Gastroesophageal sphincter (tissue), 4 donors: ENCODE measurements at regions not wholly inside any gene's neighbourhood (a gene's known extent, or its start where the extent isn't known, plus 50 kb on each side); places are given as distances from the start of the nearest gene placed in this dataset.

Experiments used
- ATAC-seq: fragments of 150-250 bp; one replicate; pipeline ENCODE4 v1.9.1; 2016; ENCODE audit warnings: mild to moderate bottlenecking, moderate library complexity
- H3K27ac ChIP-seq, 4 donors: fragments of 200-600 bp; sonication (generic) in 3 of 4; 1 replicate in 3 of 4; 2 replicates in 1 of 4; pipeline ENCODE4 v1.5.1; 2016 to 2019
- H3K27me3 ChIP-seq: fragments of 200-600 bp; sonication (generic); one replicate; pipeline ENCODE4 v1.5.1; 2019
- H3K36me3 ChIP-seq, 2 donors: fragments of 200-600 bp; sonication (generic); one replicate each; pipeline ENCODE4 v1.5.1; 2019; ENCODE audit warnings: control low read depth in 1 of 2
- H3K4me1 ChIP-seq, 3 donors: fragments of 200-600 bp; sonication (generic); 1 replicate in 2 of 3; 2 replicates in 1 of 3; pipeline ENCODE4 v1.5.1; 2016 to 2019; ENCODE audit warnings: control low read depth in 2 of 3
- H3K4me3 ChIP-seq, 2 donors: fragments of 200-600 bp; sonication (generic); one replicate each; pipeline ENCODE4 v1.5.1; 2019; ENCODE audit warnings: mild to moderate bottlenecking in 1 of 2, moderate library complexity in 1 of 2
- H3K9me3 ChIP-seq, 3 donors: fragments of 200-600 bp; sonication (generic); one replicate each; pipeline ENCODE4 v1.5.1; 2017 to 2019; ENCODE audit warnings: control low read depth in 2 of 3
- EP300 ChIP-seq: sonication (generic); formaldehyde crosslinking; IDR thresholded peaks from one replicate; pipeline ENCODE4 v1.6.1; 2017; ENCODE audit warnings: antibody characterized with exemption, mild to moderate bottlenecking
- POLR2A ChIP-seq, 2 donors: fragments of 450-650 bp; IDR thresholded peaks; one replicate each; pipeline ENCODE4 v1.6.1; 2017; ENCODE audit warnings: antibody characterized with exemption in 2 of 2, mild to moderate bottlenecking in 2 of 2, moderate library complexity in 1 of 2
- POLR2AphosphoS5 ChIP-seq: sonication (generic); formaldehyde crosslinking; IDR thresholded peaks from one replicate; pipeline ENCODE4 v1.6.1; 2017; ENCODE audit warnings: antibody characterized with exemption
- WGBS, 2 donors: methylation state at CpG; one replicate each; pipeline ENCODE4 v1.1.5; 2018; ENCODE audit warnings: low coverage in 1 of 2; 5-methylcytosine and 5-hydroxymethylcytosine counted together
- TF ChIP-seq, protein P1 (sequence below), 4 experiments: fragments of 200-600 bp in 2 of 4; fragments of 450-650 bp in 2 of 4; sonication (generic) in 1 of 4; IDR thresholded peaks; one replicate each; pipeline ENCODE4 v1.5.1; 2017 to 2019; ENCODE audit warnings: antibody characterized with exemption in 4 of 4, mild to moderate bottlenecking in 2 of 4, moderate library complexity in 2 of 4

DNA sequence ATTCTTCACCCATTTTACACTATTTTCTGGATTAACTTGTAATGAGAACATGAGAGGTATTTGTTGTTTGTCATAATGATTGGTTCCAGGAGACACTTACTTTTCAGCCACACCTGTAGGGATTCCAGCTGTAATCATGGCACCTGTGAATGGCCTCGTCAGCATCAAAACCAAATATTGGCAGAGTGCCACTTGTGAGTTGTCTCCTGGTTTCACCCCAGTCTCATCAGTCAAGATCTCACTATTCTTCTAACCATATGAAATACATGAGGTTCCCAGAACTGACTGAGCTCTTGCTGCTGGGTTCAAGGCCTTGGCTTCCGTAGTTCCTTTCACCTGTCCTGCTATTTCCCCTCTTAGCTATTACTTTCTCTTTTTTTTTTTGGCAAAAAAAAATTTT, 246.6 kb upstream of the ADGRL2 start:
- Histone ChIP-seq H3K36me3 (no peaks in the 10 kb centered on the region), H3K4me3 (no peak overlapping the region), H3K27me3 (no peaks in the 10 kb centered on the region), H3K27ac (no peak overlapping the region), H3K4me1 (peaks cover 0 to 10% (median 2%) of the 10 kb centered on the region in 3 donors), H3K9me3 (no peaks in the 10 kb centered on the region)
- ATAC-seq: no peak
- WGBS, 2 donors: 56 to 81% methylated on average over 2 of the region's 2 CpGs
- no peak for TF ChIP-seq POLR2A (IDR thresholded peaks at IDR 0.05)
- no peak for TF ChIP-seq EP300
- TF ChIP-seq POLR2AphosphoS5: no peak
- TF ChIP-seq, protein P1, sequence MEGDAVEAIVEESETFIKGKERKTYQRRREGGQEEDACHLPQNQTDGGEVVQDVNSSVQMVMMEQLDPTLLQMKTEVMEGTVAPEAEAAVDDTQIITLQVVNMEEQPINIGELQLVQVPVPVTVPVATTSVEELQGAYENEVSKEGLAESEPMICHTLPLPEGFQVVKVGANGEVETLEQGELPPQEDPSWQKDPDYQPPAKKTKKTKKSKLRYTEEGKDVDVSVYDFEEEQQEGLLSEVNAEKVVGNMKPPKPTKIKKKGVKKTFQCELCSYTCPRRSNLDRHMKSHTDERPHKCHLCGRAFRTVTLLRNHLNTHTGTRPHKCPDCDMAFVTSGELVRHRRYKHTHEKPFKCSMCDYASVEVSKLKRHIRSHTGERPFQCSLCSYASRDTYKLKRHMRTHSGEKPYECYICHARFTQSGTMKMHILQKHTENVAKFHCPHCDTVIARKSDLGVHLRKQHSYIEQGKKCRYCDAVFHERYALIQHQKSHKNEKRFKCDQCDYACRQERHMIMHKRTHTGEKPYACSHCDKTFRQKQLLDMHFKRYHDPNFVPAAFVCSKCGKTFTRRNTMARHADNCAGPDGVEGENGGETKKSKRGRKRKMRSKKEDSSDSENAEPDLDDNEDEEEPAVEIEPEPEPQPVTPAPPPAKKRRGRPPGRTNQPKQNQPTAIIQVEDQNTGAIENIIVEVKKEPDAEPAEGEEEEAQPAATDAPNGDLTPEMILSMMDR (IDR thresholded peaks at IDR 0.05): no peak

DNA sequence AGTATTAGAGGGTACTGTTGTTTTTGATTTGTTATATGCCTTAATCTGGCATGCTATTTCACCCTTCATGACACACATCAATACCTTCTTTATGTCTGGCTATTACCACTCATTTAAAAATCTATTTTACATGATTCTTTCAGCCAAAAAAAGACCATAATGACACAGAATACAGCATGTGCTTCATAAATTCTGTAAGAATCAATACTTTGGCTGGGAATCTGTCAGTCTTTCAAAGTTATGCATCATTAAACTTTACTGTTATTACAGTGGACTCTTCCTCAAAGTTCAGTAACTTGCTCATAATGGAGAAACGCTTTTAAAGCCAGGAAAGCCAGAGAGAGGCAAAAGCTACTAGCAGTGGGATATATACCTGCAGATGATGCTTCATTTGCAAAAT, 247.2 kb upstream of the ADGRL2 start:
- WGBS, 2 donors: 88 to 92% methylated on average over 1 of the region's 1 CpG
- TF ChIP-seq EP300 (no peak), POLR2A (IDR thresholded peaks at IDR 0.05) (no peak), POLR2AphosphoS5 (no peak)
- TF ChIP-seq, protein P1 (IDR thresholded peaks at IDR 0.05): no peak
- H3K27me3 ChIP-seq: no peaks in the 10 kb centered on the region
- peaks cover 0 to 10% (median 2%) of the 10 kb centered on the region in 3 donors for H3K4me1 ChIP-seq
- no peak overlapping the region for H3K27ac ChIP-seq
- no peaks in the 10 kb centered on the region for H3K36me3 ChIP-seq
- H3K4me3 ChIP-seq: no peak overlapping the region
- H3K9me3 ChIP-seq: no peaks in the 10 kb centered on the region
- ATAC-seq: no peak

DNA sequence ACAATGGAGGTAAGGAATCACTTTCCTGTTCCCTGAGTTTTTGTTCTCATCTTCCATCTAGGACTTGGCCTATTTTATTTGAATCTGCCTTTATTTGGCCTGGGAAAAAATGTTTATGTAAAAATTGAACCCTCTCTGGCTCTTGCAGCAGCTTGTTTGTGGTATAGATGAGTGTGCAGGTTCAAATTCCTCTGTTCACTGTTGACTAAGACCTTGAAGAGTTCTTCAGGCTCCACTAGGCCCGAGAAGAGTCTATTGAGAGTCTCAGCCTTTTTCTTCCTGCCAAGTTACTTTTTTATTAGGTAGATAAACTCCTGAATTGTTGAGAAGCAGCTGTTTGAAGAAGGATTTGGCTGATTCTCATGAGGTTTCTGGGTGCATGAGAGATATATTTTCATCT, 248.8 kb upstream of the ADGRL2 start:
- Histone ChIP-seq H3K27me3 (no peaks in the 10 kb centered on the region), H3K9me3 (no peaks in the 10 kb centered on the region), H3K4me3 (no peak overlapping the region), H3K4me1 (peaks cover 0 to 10% (median 2%) of the 10 kb centered on the region in 3 donors), H3K36me3 (no peaks in the 10 kb centered on the region), H3K27ac (no peak overlapping the region)
- 33 to 40% methylated on average over 1 of the region's 1 CpG for WGBS, 2 donors
- no peak for ATAC-seq
- no peak for TF ChIP-seq POLR2A (IDR thresholded peaks at IDR 0.05)
- TF ChIP-seq, protein P1 (IDR thresholded peaks at IDR 0.05): no peak

DNA sequence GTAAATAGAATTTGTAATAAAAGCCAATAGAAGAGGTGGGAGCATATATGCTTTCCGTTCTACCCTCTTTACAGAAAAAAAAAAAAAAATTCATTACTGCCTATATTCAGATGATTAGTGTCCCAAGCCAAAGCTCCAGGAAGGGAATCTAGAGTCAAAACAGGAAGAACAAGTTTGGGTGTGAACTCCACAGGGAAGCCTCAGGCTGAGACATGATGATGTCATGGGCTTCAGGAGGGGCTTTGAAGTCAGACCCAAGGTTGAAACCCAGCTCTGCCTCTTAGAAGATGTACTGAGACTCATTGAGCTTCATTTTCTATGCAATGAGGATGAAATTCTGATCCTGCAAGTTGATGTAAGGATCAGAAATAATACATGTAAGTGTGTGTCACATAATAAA, 250.0 kb upstream of the ADGRL2 start:
- H3K4me3 ChIP-seq: no peak overlapping the region
- no peak for ATAC-seq
- no peaks in the 10 kb centered on the region for H3K27me3 ChIP-seq
- peaks cover 0 to 10% (median 2%) of the 10 kb centered on the region in 3 donors for H3K4me1 ChIP-seq
- H3K9me3 ChIP-seq: no peaks in the 10 kb centered on the region
- peak overlapping the region in 2 of 4 donors; percentile 14 to 24 for H3K27ac ChIP-seq
- no peaks in the 10 kb centered on the region for H3K36me3 ChIP-seq
- WGBS, 2 donors: 56 to 70% methylated on average over 1 of the region's 1 CpG
- TF ChIP-seq POLR2A (IDR thresholded peaks at IDR 0.05): no peak
- TF ChIP-seq, protein P1 (IDR thresholded peaks at IDR 0.05): no peak
- no peak for TF ChIP-seq EP300
- TF ChIP-seq POLR2AphosphoS5: no peak

DNA sequence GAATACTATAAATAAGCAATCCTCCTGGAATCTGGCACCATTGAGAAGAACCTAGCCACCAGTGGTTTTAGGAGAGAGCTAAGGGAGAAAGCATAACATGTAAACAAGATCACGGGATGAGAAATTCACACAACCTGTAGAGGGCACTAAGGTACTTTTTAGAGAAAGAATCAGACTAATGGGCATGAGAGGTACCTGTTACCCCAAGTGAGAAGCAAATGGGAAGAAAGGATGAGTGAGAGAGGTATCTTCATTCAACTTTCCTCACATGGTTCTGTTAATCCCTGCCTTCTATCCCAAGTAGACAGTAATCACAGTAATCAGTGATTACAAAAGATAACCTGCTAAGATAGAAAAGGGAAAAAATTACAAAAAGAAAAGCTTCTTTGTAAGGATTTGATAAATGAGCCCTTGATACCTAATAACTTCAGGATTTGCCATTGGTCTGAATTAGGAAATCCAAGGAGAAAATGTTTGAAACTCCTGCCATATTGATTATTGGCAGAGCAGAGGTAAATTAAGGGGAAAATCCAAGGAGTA, 251.1 kb upstream of the ADGRL2 start:
- Histone ChIP-seq H3K36me3 (no peaks in the 10 kb centered on the region), H3K4me3 (no peak overlapping the region), H3K9me3 (no peaks in the 10 kb centered on the region), H3K27me3 (no peaks in the 10 kb centered on the region), H3K4me1 (peaks cover 0 to 10% (median 2%) of the 10 kb centered on the region in 3 donors), H3K27ac (no peak overlapping the region)
- 13 to 20% methylated on average over 1 of the region's 1 CpG for WGBS, 2 donors
- TF ChIP-seq, protein P1 (IDR thresholded peaks at IDR 0.05): peak; percentile 18 to 51 (median 39)
- TF ChIP-seq POLR2A (IDR thresholded peaks at IDR 0.05) (no peak), EP300 (no peak), POLR2AphosphoS5 (no peak)
- ATAC-seq: no peak
